GM10847 (cell line): ENCODE measurements at regions not wholly inside any gene's neighbourhood (a gene's known extent, or its start where the extent isn't known, plus 50 kb on each side); places are given as distances from the start of the nearest gene placed in this dataset.

Experiments
- POLR2A ChIP-seq: IDR thresholded peaks from 2 replicates; pipeline ENCODE4 v1.6.1; 2011; ENCODE audit not compliant: insufficient read length; ENCODE audit errors: extremely low read depth

GRCh38 chr12:131499160-131499863 is 211.6 kb upstream of the SFSWAP start:
- TF ChIP-seq POLR2A: no peak

GRCh38 chr12:131499864-131500190 is 211.1 kb upstream of the SFSWAP start:
- no peak for TF ChIP-seq POLR2A

DNA sequence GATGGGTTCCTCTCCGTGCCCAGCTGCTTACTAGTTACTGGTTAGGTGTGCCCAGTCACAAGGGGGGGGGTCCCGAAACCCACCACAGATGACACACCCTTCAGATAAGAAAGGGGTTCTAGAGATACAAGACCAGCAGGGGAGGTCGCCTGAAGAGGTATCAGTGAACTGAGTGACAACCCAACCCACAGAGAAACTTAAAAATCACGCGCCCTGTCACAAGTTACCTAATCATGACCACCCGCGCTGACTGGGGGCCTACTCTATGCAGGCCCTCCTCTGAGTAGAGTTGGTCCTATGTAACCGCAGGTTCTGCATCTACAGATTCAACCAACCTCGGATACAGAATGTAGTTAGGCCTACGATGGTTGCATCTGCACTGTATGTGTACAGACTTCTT is 210.3 kb upstream of the SFSWAP start:
- no peak for TF ChIP-seq POLR2A

DNA sequence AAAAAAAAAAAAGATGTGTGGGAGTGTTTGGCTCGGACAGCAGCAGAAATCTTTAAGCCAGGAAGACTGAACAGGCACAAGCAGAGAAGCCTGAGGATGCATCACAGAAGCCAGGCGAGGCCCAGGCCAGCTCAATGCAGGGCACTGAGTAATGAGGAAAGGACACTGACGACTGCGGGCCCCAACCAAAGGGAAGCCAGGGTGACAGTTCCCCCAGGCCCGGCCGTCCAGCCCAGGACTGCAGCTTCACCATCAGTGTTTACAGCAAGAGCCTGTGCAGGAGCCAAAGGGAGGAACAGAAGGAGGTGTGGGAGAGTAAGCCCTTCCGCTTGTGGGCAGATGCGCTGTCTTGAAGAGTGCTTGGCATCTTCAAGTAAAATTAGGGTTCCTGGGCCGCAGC is 205.3 kb upstream of the SFSWAP start:
- TF ChIP-seq POLR2A: no peak

GRCh38 chr12:131506426-131506825 is 204.5 kb upstream of the SFSWAP start:
- TF ChIP-seq POLR2A: no peak

DNA sequence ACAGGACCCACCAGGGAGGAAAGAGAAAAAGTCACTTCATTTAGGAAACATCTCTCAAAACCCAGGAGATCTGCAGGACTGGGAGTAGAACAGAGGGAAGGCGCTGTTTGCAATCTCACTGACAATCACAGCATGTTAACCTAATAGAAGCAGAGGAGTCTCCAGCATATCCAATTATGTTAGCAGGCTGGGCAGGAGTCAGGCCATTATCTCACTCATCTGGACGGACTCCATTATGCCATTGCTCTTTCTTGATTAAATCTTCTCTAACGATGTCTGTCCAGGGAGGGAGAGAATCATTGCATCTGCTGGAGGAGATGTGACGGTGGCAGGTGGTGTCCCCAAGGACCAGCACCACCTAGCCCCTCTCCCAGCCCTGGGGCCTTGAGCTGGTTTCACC is 203.8 kb upstream of the SFSWAP start:
- no peak for TF ChIP-seq POLR2A

DNA sequence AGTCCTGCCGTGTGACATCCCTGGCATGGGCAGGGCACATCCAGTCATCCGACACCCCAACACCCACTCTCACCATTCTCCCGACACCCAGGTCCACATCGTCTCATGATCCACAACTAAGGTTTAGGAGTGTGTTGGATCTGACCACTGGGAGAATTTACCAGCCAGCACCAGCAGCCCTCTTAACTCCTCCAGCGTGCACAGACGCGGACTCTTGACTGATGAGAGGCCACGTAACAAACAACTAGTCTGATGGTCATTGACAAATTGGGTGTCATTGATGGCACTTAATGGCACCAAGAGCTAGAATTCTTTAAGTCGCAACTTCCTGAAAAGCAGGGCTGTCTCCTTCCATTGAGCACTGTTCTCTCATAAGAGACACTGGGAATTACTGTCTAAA is 203.0 kb upstream of the SFSWAP start:
- TF ChIP-seq POLR2A: no peak

DNA sequence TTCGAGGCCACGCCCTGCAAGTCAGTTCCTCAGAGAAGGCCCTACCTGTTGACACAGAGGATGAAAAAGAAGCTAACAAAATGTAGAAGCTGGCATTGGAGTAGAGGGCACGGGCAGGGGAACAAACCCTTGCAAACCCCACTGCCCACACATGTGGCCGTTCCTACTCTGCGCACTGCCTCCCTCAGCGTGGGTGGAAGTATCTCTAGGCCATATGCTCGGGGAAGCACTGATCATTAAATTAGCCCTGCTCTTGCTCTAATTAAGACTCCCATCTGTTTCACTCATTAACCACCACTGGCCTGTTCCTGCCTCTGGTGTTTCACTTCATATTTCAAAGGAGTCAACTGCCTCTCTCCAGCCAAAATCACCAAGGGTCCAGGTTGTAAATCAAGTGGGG is 201.2 kb upstream of the SFSWAP start:
- TF ChIP-seq POLR2A: no peak

DNA sequence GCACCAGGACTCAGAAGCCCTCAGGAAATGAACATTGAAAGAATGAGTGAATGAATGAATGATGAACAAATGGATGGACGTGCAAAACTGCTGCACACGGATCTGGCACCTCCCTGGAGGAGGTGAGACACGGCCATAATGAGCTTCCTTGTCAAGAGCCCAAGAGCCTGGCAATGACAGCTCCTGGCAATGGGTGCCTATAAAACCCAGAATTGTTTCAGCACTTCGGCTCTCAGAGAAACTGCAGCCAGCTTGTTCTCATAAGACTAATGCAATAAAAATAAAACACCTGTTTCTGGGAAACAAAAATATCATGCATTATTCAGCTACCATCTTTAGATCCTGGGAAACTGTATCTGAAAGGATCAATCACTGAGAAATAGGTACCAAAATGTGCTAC is 200.5 kb upstream of the SFSWAP start:
- TF ChIP-seq POLR2A: no peak

DNA sequence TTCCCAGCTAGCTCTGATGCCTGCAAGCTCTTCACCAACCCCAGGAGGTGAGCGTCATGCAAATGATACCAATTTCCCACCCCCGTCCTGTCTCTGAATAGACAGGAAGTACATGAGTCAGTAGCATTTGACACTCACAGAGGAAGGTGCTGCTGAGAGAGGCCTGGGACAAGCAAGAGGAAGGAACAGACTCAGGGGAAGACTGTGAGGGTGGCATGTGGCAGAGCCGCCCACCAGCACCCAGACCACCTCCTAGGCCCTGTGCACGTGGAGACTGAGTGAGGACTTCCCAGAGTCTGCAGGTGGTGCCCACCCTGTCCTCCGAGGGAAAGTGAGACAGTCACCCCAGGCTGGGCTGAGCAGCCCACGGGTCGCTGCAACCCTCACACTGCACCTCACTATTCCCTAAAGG is 199.5 kb upstream of the SFSWAP start:
- TF ChIP-seq POLR2A: peak; percentile 49

- TF ChIP-seq POLR2A: no peak
Observed at GRCh38 chr12:131511803-131512561, 198.9 kb upstream of the SFSWAP start.

GRCh38 chr12:131513606-131514005 is 197.3 kb upstream of the SFSWAP start:
- TF ChIP-seq POLR2A: no peak

GRCh38 chr12:131521326-131521725 is 189.6 kb upstream of the SFSWAP start:
- TF ChIP-seq POLR2A: no peak

DNA sequence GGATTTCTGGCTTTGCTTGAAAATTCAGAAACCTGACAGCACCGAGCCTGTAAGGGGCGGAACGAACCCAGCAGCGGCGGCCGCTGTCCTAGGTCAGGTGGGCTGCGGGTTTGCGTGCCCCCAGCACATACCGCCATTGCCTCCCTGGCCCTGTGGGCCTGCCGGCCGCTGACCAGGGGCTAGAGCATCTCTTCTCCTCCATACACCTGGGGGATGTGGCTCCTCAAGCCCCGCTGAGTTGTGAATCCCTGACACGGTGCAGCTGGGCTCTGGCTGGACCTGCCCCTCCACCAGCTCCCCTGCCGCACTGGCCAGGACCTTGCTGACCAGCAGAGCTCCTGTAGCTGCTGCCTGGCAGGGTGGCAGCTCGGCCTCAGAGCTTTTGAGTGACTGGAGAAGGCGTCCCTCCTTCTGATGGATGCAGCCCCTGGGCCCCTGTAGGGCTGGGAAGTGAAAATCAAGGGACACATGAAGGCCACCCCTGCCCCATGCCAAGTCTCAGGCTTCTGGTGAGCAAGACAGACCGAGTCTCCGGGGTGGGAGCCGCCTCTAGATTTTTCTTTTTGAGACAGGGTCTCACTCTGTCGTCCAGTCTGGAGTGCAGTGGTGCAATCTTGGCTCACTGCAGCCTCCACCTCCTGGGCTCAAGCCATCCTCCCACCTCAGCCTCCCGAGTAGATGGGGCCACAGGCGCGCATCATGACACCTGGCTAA is 184.9 kb upstream of the SFSWAP start:
- no peak for TF ChIP-seq POLR2A

DNA sequence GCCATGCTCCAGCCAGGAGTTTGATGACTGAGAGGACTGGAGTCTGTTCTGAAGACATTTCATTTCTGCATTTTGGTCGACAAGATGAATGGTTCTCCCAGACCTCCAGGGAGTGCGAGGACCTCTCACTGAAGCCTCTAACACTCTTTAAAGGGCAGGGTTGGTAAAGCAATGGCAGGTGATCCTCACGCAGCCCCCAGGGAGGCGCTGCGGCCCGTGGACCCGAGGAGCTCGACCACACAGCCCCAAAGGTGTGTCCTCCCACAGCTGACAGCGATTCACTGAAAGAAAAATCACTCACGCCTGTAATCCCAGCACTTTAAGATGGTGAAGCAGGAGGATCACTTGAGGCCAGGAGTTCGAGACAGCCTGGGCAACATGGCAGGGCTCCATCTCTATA is 183.8 kb upstream of the SFSWAP start:
- no peak for TF ChIP-seq POLR2A

DNA sequence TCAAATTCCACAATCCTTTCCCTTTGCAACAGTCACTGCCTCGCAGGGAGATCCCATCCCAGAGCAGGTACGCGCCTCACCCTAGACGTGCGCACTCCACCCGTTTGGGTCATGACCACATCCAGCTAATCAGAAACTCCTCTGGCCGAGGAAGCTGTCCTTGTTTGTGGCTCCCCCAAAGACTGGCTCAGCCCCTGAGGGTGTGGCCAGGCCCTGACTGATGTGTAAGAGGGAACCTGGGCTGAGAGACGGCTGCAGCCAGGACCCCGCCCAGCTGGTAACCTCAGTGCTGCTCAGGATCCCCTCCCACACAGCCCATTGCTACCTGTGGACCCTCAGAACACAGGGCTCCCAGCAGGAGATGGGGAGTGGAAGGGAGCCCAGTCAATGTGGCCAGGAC is 183.2 kb upstream of the SFSWAP start:
- no peak for TF ChIP-seq POLR2A
